ENCODE measurements at regions not wholly inside any gene's neighbourhood (a gene's known extent, or its start where the extent isn't known, plus 50 kb on each side); places are given as distances from the start of the nearest gene placed in this dataset.

DNA sequence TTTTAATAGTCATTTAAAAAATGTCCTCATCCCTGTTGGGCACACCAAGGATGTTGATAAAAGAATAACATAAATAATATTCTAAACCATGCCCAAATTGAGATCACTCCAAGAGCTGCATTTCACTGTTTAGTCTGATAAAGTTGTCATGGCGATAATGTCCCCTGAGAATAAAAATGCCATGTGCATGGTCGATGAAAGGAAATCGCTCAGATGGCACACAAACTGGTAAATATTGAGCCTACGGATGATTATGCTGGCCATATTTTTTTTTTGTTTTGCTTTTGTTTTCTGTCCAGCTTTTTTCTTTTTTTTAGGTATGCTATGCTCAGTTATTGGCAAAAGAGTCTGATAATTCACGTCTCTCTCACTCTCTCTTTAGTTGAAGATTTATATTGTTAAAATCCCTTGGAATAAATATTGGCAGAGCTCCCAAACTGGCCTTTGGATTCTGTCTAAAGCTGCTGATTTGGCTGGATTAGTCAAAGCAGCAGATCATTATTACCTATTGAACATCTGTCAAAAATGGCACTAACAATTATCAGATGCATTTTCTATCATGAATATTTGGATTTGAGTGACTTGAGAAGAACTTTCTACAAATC, 643.8 kb downstream of the SQOR start:
- no peak for TF ChIP-seq POLR2AphosphoS5 (IDR thresholded peaks at IDR 0.05; ENCODE audit: low read depth, low read length)
- no peak for TF ChIP-seq SRF (IDR thresholded peaks at IDR 0.05; ENCODE audit: low read depth)
- TF ChIP-seq EZH2phosphoT487 (IDR thresholded peaks at IDR 0.05; ENCODE audit: borderline replicate concordance), result no peak
- TF ChIP-seq SIN3A (IDR thresholded peaks at IDR 0.05; ENCODE audit: low read depth), result no peak
- TF ChIP-seq, protein P1, sequence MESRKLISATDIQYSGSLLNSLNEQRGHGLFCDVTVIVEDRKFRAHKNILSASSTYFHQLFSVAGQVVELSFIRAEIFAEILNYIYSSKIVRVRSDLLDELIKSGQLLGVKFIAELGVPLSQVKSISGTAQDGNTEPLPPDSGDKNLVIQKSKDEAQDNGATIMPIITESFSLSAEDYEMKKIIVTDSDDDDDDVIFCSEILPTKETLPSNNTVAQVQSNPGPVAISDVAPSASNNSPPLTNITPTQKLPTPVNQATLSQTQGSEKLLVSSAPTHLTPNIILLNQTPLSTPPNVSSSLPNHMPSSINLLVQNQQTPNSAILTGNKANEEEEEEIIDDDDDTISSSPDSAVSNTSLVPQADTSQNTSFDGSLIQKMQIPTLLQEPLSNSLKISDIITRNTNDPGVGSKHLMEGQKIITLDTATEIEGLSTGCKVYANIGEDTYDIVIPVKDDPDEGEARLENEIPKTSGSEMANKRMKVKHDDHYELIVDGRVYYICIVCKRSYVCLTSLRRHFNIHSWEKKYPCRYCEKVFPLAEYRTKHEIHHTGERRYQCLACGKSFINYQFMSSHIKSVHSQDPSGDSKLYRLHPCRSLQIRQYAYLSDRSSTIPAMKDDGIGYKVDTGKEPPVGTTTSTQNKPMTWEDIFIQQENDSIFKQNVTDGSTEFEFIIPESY (IDR thresholded peaks at IDR 0.05; ENCODE audit: extremely low read depth, insufficient replicate concordance, low read length), result no peak
- no peak for TF ChIP-seq SP1 (IDR thresholded peaks at IDR 0.05; ENCODE audit: low read depth)
- TF ChIP-seq EGR1 (IDR thresholded peaks at IDR 0.05; ENCODE audit: low read depth), result no peak
- TF ChIP-seq, protein P2, sequence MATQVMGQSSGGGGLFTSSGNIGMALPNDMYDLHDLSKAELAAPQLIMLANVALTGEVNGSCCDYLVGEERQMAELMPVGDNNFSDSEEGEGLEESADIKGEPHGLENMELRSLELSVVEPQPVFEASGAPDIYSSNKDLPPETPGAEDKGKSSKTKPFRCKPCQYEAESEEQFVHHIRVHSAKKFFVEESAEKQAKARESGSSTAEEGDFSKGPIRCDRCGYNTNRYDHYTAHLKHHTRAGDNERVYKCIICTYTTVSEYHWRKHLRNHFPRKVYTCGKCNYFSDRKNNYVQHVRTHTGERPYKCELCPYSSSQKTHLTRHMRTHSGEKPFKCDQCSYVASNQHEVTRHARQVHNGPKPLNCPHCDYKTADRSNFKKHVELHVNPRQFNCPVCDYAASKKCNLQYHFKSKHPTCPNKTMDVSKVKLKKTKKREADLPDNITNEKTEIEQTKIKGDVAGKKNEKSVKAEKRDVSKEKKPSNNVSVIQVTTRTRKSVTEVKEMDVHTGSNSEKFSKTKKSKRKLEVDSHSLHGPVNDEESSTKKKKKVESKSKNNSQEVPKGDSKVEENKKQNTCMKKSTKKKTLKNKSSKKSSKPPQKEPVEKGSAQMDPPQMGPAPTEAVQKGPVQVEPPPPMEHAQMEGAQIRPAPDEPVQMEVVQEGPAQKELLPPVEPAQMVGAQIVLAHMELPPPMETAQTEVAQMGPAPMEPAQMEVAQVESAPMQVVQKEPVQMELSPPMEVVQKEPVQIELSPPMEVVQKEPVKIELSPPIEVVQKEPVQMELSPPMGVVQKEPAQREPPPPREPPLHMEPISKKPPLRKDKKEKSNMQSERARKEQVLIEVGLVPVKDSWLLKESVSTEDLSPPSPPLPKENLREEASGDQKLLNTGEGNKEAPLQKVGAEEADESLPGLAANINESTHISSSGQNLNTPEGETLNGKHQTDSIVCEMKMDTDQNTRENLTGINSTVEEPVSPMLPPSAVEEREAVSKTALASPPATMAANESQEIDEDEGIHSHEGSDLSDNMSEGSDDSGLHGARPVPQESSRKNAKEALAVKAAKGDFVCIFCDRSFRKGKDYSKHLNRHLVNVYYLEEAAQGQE (IDR thresholded peaks at IDR 0.05; ENCODE audit: low read depth), result no peak
- TF ChIP-seq YY1 (IDR thresholded peaks at IDR 0.05; ENCODE audit: extremely low read depth, insufficient replicate concordance, low read depth, low read length), result no peak
- TF ChIP-seq FOSL1 (IDR thresholded peaks at IDR 0.05; ENCODE audit: low read depth), result no peak
- TF ChIP-seq, protein P3, sequence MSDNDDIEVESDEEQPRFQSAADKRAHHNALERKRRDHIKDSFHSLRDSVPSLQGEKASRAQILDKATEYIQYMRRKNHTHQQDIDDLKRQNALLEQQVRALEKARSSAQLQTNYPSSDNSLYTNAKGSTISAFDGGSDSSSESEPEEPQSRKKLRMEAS (IDR thresholded peaks at IDR 0.05), result no peak
- TF ChIP-seq CEBPB (IDR thresholded peaks at IDR 0.05; ENCODE audit: low read depth), result no peak
- TF ChIP-seq EZH2 (IDR thresholded peaks at IDR 0.05), result no peak
- no peak for TF ChIP-seq TCF7L2 (IDR thresholded peaks at IDR 0.05; ENCODE audit: borderline replicate concordance, extremely low read depth, insufficient read depth, insufficient read length)
- no peak for TF ChIP-seq RAD21 (IDR thresholded peaks at IDR 0.05; ENCODE audit: low read depth)
- H2AFZ ChIP-seq (ENCODE audit: low read depth, low read length, poor library complexity, severe bottlenecking), result no peak overlapping the region
- H3K36me3 ChIP-seq (ENCODE audit: control insufficient read depth in 1 of 2, insufficient read depth in 2 of 2, low read length in 2 of 2), result no peaks in the 10 kb centered on the region
- H3K9ac ChIP-seq (ENCODE audit: low read length), result no peak overlapping the region
- no peak for ATAC-seq
- DNase-seq (ENCODE audit: low read depth, low spot score), result no peak
- H3K27me3 ChIP-seq (ENCODE audit: insufficient read depth, low read length), result no peaks in the 10 kb centered on the region
- H3K4me2 ChIP-seq (ENCODE audit: low read length), result no peak overlapping the region
- H3K79me2 ChIP-seq (ENCODE audit: insufficient read depth, low read length), result no peaks in the 10 kb centered on the region
- POLR2A ChIA-PET, result no interaction called here
- H3K27ac ChIP-seq (ENCODE audit: low read depth, low read length), result no peak overlapping the region
- RAD21 ChIA-PET (ENCODE audit: low non-redundant PET in 1 of 2, low total read pairs in 2 of 2, uncharacterized antibody in 2 of 2, unreplicated experiment in 2 of 2), result no interaction called here
- intact Hi-C loops (cut with micrococcal nuclease), result no loop called here
- no peaks in the 10 kb centered on the region for H3K4me1 ChIP-seq (ENCODE audit: control insufficient read depth in 1 of 2, insufficient read depth in 2 of 2, low read length in 2 of 2)
- CTCF ChIA-PET, result no interaction called here
- no peaks in the 10 kb centered on the region for H3K9me2 ChIP-seq (ENCODE audit: insufficient read depth)
- H3K4me3 ChIP-seq (replicated peaks in 1 of 2; ENCODE audit: low read depth in 1 of 2, low read length in 2 of 2), result no peak overlapping the region
- BruUV-seq (replicated peaks), result no TSS peak
- no peaks in the 10 kb centered on the region for H4K20me1 ChIP-seq (ENCODE audit: insufficient read depth)
- peaks cover 22 to 46% of the 10 kb centered on the region in 2 experiments; a peak in 2 of 4 replicates for H3K9me3 ChIP-seq (ENCODE audit: control insufficient read depth in 1 of 2, insufficient read depth in 1 of 2, low read depth in 1 of 2, low read length in 2 of 2)

All from HCT116 (cell line).